PC-3 (cell line): ENCODE measurements at regions not wholly inside any gene's neighbourhood (a gene's known extent, or its start where the extent isn't known, plus 50 kb on each side); places are given as distances from the start of the nearest gene placed in this dataset.

Source experiments
- ATAC-seq: fragments of 200-7000 bp; cut with Tn5 transposase; 2 replicates; pipeline ENCODE4 v1.9.1; 2020; ENCODE audit warnings: mild to moderate bottlenecking, moderate library complexity
- BruUV-seq: library from RNA; stranded (reverse); fragments of 400-500 nt; replicated peaks from 2 replicates; lab custom pipeline; 2021; lab: Mats Ljungman, UMichigan
- CTCF ChIA-PET: fragments of 300-600 bp; sonication (Branson Sonifier 250); formaldehyde crosslinking; loops from one replicate; lab custom pipeline; 2022; ENCODE audit warnings: antibody characterized with exemption; lab: Charles Lee
- POLR2A ChIA-PET: fragments of 300-600 bp; sonication (Branson Sonifier 250); formaldehyde crosslinking; loops from one replicate; lab custom pipeline; 2022; ENCODE audit warnings: antibody characterized with exemption; ENCODE audit not compliant: unreplicated experiment; lab: Charles Lee
- DNase-seq: peaks from one replicate; pipeline ENCODE4 v3.0.0-alpha.2; 2015
- H2AFZ ChIP-seq: fragments of 300-600 bp; sonication (generic); 2 replicates; pipeline ENCODE4 v1.6.0; 2016; ENCODE audit warnings: antibody characterized with exemption, low read length
- H3F3A ChIP-seq: fragments of 300-600 bp; sonication (generic); one replicate; pipeline ENCODE4 v1.6.0; 2017; ENCODE audit warnings: antibody characterized with exemption, low read length, control low read depth, mild to moderate bottlenecking; ENCODE audit not compliant: unreplicated experiment
- H3K27ac ChIP-seq: fragments of 300-600 bp; sonication (generic); 2 replicates; pipeline ENCODE4 v1.5.1; 2016; ENCODE audit warnings: mild to moderate bottlenecking, low read length
- H3K27me3 ChIP-seq: fragments of 300-600 bp; sonication (generic); 2 replicates; pipeline ENCODE4 v1.6.1; 2016; ENCODE audit warnings: low read length, mixed read lengths
- H3K36me3 ChIP-seq: fragments of 300-600 bp; sonication (generic); 2 replicates; pipeline ENCODE4 v1.6.1; 2016; ENCODE audit warnings: low read depth, mixed run types, low read length, mixed read lengths
- H3K4me1 ChIP-seq: fragments of 300-600 bp; sonication (generic); 2 replicates; pipeline ENCODE4 v1.5.1; 2016; ENCODE audit warnings: low read length; ENCODE audit not compliant: insufficient read depth
- H3K4me2 ChIP-seq: fragments of 300-600 bp; sonication (generic); 2 replicates; pipeline ENCODE4 v1.6.0; 2016; ENCODE audit warnings: low read length
- H3K4me3 ChIP-seq: fragments of 300-600 bp; sonication (generic); 2 replicates; pipeline ENCODE4 v1.5.1; 2016; ENCODE audit warnings: mild to moderate bottlenecking, low read length, mixed read lengths
- H3K79me2 ChIP-seq: fragments of 300-600 bp; sonication (generic); 2 replicates; pipeline ENCODE4 v1.6.1; 2017; ENCODE audit warnings: low read length, mixed read lengths
- H3K9ac ChIP-seq: fragments of 300-600 bp; sonication (generic); 2 replicates; pipeline ENCODE4 v1.6.0; 2016; ENCODE audit warnings: mild to moderate bottlenecking, low read length
- H3K9me2 ChIP-seq: fragments of 300-600 bp; sonication (generic); replicated peaks from 2 replicates; pipeline ENCODE4 v1.6.1; 2016; ENCODE audit warnings: mixed run types, low read length, mixed read lengths
- H3K9me3 ChIP-seq: fragments of 300-600 bp; sonication (generic); 2 replicates; pipeline ENCODE4 v1.6.1; 2016; ENCODE audit warnings: low read length, mixed read lengths
- H4K20me1 ChIP-seq: fragments of 300-600 bp; sonication (generic); 2 replicates; pipeline ENCODE4 v1.6.1; 2016; ENCODE audit warnings: low read length, mixed read lengths
- EZH2 ChIP-seq: fragments of 300-600 bp; sonication (generic); IDR thresholded peaks from one replicate; pipeline ENCODE4 v1.6.1; 2017; ENCODE audit warnings: antibody characterized with exemption, mild to moderate bottlenecking, low read length; ENCODE audit not compliant: unreplicated experiment
- EZH2phosphoT487 ChIP-seq: fragments of 300-600 bp; sonication (generic); IDR thresholded peaks from 2 replicates; pipeline ENCODE4 v1.6.1; 2018; ENCODE audit warnings: mild to moderate bottlenecking, antibody characterized with exemption, low read length, borderline replicate concordance
- intact Hi-C: fragments of 100-400 bp; cut with micrococcal nuclease; formaldehyde crosslinking; loops from 2 replicates; pipeline ENCODE4 v1.9.0; 2023
- TF ChIP-seq, protein P1 (sequence below): fragments of 300-600 bp; sonication (generic); conservative IDR thresholded peaks from 2 replicates; pipeline ENCODE4 v1.5.1; 2017; ENCODE audit warnings: antibody characterized with exemption, low read depth, mild to moderate bottlenecking, low read length

DNA sequence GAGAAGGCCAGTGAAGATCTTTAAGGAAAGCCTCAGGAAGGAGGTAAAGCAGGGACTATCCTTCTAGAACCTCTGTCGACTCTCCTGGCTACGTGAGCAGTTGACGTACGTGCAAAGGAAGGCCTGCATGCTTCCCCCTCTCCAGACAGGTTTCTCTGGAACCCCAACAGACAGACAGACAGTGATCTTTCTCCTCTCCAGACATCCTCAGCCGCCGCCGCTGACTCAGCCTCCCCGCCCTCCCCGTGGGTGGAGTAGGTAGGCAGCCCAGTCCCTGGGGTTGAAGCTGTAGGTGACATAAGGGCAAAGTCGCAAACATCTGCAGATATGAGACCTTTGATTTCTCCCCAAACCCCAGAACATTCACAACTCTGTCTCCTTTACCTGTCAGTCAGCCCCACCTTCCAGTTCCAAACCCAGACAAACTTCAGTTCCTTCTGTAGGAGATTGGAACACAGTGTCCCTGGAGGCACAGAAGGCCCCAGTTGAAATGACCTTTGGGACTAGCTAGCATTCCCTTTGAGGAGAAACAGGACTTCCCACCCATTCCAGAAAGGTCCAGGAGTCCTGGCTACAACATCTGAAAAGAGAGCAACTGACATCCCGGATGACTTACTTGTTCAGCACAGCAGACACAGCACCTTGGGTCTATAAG, 146.0 kb upstream of the JUN start:
- POLR2A ChIA-PET: no interaction called here
- H3K9ac ChIP-seq: no peak overlapping the region

DNA sequence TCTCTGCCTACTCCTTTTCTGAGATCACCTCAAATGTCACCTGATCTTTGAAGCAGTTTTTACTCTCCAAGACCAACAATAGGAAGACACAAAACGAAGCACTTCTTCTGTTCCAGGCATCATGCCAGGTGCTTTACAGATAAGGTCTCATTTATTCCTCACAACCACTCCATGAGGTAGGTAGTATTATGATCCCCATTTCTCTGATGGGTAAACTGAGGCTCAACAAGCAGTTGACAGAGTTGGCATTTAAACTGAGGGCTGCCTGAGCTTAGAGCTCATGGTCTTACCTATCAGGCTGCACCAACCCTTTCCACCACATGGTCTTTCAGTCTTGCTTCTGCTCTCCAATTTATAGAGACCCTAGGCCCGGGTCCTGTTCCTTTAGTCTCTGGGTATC, 147.2 kb upstream of the JUN start:
- H3K27ac ChIP-seq: no peak overlapping the region
- POLR2A ChIA-PET: no interaction called here
- intact Hi-C loops: loop anchor here (5.0 kb wide), 1 partner anchor 211 kb away; no protein-coding TSS in a partner anchor

More for the DNA sequence above, 146.0 kb upstream of the JUN start:
- DNase-seq: peak; percentile 60
- H3K36me3 ChIP-seq: no peaks in the 10 kb centered on the region
- intact Hi-C loops: loop anchor here (5.0 kb wide), 1 partner anchor 213 kb away; no protein-coding TSS in a partner anchor
- peak overlapping the region; percentile 31; the same call in 1 of the 2 replicates for H3K4me3 ChIP-seq
- no peaks in the 10 kb centered on the region for H3K9me2 ChIP-seq
- peaks cover 10% of the 10 kb centered on the region for H3F3A ChIP-seq
- CTCF ChIA-PET: no interaction called here
- H3K27ac ChIP-seq: peak overlapping the region; percentile 28
- no peaks in the 10 kb centered on the region for H3K79me2 ChIP-seq
- no peaks in the 10 kb centered on the region for H4K20me1 ChIP-seq
- peak; percentile 55 for ATAC-seq
- H3K4me2 ChIP-seq: peak overlapping the region; percentile 62
- H3K27me3 ChIP-seq: no peaks in the 10 kb centered on the region
- TF ChIP-seq EZH2 (no peak), EZH2phosphoT487 (no peak)
- TF ChIP-seq, protein P1, sequence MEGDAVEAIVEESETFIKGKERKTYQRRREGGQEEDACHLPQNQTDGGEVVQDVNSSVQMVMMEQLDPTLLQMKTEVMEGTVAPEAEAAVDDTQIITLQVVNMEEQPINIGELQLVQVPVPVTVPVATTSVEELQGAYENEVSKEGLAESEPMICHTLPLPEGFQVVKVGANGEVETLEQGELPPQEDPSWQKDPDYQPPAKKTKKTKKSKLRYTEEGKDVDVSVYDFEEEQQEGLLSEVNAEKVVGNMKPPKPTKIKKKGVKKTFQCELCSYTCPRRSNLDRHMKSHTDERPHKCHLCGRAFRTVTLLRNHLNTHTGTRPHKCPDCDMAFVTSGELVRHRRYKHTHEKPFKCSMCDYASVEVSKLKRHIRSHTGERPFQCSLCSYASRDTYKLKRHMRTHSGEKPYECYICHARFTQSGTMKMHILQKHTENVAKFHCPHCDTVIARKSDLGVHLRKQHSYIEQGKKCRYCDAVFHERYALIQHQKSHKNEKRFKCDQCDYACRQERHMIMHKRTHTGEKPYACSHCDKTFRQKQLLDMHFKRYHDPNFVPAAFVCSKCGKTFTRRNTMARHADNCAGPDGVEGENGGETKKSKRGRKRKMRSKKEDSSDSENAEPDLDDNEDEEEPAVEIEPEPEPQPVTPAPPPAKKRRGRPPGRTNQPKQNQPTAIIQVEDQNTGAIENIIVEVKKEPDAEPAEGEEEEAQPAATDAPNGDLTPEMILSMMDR: no peak
- H3K4me1 ChIP-seq: peaks cover 56% of the 10 kb centered on the region
- H3K9me3 ChIP-seq: no peaks in the 10 kb centered on the region
- peak overlapping the region; percentile 79 for H2AFZ ChIP-seq
- no TSS peak for BruUV-seq

More for the DNA sequence above, 147.2 kb upstream of the JUN start:
- Histone ChIP-seq H3K36me3 (no peaks in the 10 kb centered on the region), H3K4me3 (no peak overlapping the region), H3K4me2 (no peak overlapping the region), H3K9ac (no peak overlapping the region), H4K20me1 (no peaks in the 10 kb centered on the region), H3F3A (peaks cover 10% of the 10 kb centered on the region), H3K27me3 (no peaks in the 10 kb centered on the region), H3K79me2 (no peaks in the 10 kb centered on the region), H3K9me3 (no peaks in the 10 kb centered on the region), H3K4me1 (peaks cover 58% of the 10 kb centered on the region), H3K9me2 (no peaks in the 10 kb centered on the region), H2AFZ (no peak overlapping the region)
- ATAC-seq (no peak), DNase-seq (no peak)
- no TSS peak for BruUV-seq
- CTCF ChIA-PET: no interaction called here
- TF ChIP-seq, protein P1: no peak
- no peak for TF ChIP-seq EZH2
